ENCODE measurements at regions not wholly inside any gene's neighbourhood (a gene's known extent, or its start where the extent isn't known, plus 50 kb on each side); places are given as distances from the start of the nearest gene placed in this dataset.

DNA sequence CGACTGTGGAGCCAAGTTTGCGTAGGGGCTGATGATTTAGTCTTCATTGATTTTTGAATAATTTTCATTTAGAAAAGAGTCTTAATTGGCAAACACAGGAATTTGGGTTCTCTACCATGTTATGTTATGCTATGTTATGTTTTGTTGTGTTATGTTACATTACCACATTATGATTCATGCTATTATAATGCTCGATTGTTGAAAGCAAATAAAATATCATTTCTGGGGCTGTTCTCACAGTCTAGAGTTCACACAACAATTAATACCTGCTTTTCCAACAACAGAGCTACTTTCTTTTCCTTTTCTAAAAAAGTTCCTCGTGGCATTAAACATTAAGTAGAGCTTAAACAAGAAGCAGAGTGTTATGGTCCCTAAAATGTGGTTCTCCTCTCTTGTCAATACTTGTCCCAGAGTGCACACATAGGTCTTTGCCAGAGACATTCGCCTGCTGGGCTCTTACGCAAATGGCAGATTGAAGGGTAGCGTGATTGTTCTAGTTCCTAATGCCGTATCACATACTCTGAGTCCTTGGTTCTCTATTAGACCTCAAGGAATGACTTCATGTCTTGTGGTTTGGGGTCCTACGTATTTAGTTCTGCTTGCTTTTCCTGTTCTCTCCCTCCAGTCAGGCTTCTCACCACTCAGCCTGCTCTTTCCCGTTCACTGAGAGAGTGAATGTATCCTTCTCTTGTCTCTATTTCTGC lies 370.3 kb downstream of the CD109 start:
- no peak for TF ChIP-seq CTCF (IDR thresholded peaks at IDR 0.05)
- no peak for TF ChIP-seq POLR2A (IDR thresholded peaks at IDR 0.05)
